ENCODE measurements at regions not wholly inside any gene's neighbourhood (a gene's known extent, or its start where the extent isn't known, plus 50 kb on each side); places are given as distances from the start of the nearest gene placed in this dataset.

DNA sequence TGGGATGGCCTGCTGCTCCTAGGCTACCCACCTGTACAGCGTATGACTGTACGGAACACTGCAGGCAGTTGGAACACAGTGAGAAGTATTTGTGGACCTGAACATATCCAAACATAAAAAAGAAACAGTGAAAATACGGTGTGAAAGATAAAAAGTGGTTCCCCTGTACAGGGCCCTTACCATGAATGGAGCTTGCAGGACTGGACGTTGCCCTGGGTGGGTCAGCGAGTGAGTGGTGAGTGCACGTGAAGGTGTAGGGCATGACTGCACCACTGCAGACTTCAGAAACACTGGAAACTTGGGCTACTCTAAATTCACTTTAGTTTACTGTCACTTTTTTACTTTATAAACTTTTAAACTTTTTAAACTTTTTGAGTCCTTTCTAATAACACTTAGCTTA, 71.2 kb upstream of the SLC6A6 start:
- no peak for DNase-seq (ENCODE audit: low read depth)
- TF ChIP-seq CTCF (IDR thresholded peaks at IDR 0.05; ENCODE audit: insufficient read depth, low read depth, low read length): no peak
- H3K4me3 ChIP-seq (ENCODE audit: low read depth, low read length): no peak overlapping the region

DNA sequence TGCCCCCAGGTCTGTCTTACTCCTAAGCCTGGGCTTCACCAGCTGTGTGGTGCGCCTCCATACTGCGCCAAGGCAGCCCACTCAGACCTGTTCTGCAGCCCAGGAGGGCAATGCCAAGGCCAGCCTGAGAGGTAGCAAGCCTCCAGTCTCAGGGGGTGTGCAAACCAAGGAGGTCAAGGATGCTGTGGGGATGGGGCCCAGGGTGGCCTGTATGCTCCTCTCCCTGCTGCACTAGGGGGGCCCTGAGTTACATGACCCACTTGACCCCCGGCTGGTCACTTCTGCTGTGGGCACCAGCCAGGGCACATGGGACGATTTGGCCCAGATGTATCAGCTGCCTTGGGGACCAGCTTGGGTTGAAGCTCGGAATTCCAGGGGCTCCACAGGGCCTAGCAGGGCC, 70.0 kb upstream of the SLC6A6 start:
- no peak overlapping the region for H3K4me3 ChIP-seq (ENCODE audit: low read depth, low read length)
- TF ChIP-seq CTCF (IDR thresholded peaks at IDR 0.05; ENCODE audit: insufficient read depth, low read depth, low read length): no peak
- no peak for DNase-seq (ENCODE audit: low read depth)

- no peak for DNase-seq (ENCODE audit: low read depth)
- no peak overlapping the region for H3K4me3 ChIP-seq (ENCODE audit: low read depth, low read length)
- TF ChIP-seq CTCF (IDR thresholded peaks at IDR 0.05; ENCODE audit: insufficient read depth, low read depth, low read length): no peak
These were observed 69.2 kb upstream of the SLC6A6 start for GRCh38 chr3:14333215-14333614.

DNA sequence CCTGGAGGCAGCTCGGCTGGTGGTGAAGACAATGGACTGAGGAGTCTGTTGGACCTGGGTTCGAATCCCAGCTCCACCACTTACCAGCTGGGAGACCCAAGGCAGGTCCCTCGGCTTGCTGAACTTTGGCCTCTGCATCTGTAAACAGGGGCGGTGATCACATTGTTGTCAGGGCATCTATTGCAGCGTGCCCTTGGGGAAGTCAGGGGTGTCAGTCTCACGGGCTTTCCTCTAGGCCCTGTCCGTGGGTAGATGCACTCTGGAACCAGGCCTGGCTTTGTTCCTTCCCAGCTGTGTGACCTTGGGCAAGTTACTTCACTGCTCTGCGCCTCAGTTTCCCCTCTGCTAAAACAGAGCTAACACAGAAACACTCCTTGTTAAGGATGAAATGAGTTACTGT, 68.8 kb upstream of the SLC6A6 start:
- no peak for TF ChIP-seq CTCF (IDR thresholded peaks at IDR 0.05; ENCODE audit: insufficient read depth, low read depth, low read length)
- DNase-seq (ENCODE audit: low read depth): no peak

GRCh38 chr3:14334136-14334535, 68.3 kb upstream of the SLC6A6 start:
- H3K4me3 ChIP-seq (ENCODE audit: low read depth, low read length): no peak overlapping the region
- DNase-seq (ENCODE audit: low read depth): no peak
- TF ChIP-seq CTCF (IDR thresholded peaks at IDR 0.05; ENCODE audit: insufficient read depth, low read depth, low read length): no peak

More for the DNA sequence above, 68.8 kb upstream of the SLC6A6 start:
- H3K4me3 ChIP-seq (ENCODE audit: low read depth, low read length): no peak overlapping the region

GRCh38 chr3:14334936-14335335, 67.5 kb upstream of the SLC6A6 start:
- H3K4me3 ChIP-seq (ENCODE audit: low read depth, low read length): no peak overlapping the region
- DNase-seq (ENCODE audit: low read depth): no peak
- no peak for TF ChIP-seq CTCF (IDR thresholded peaks at IDR 0.05; ENCODE audit: insufficient read depth, low read depth, low read length)

Data from fibroblast of villous mesenchyme (primary cell).